ENCODE measurements at regions not wholly inside any gene's neighbourhood (a gene's known extent, or its start where the extent isn't known, plus 50 kb on each side); places are given as distances from the start of the nearest gene placed in this dataset.

- TF ChIP-seq POLR2AphosphoS5 (IDR thresholded peaks at IDR 0.05; ENCODE audit: low read depth) (no peak), CTCF (conservative IDR thresholded peaks at IDR 0.05; ENCODE audit: low read depth in 2 of 2) (no peak), EZH2phosphoT487 (IDR thresholded peaks at IDR 0.05; ENCODE audit: unreplicated experiment) (no peak)
Observed at GRCh38 chr3:31250116-31250777, 282.5 kb upstream of the STT3B start.
